H9 (cell line): ENCODE measurements at regions not wholly inside any gene's neighbourhood (a gene's known extent, or its start where the extent isn't known, plus 50 kb on each side); places are given as distances from the start of the nearest gene placed in this dataset.

Experiments
- DNase-seq: peaks from one replicate; pipeline ENCODE4 v3.0.0-alpha.2; 2017
- H2AFZ ChIP-seq: one replicate; pipeline ENCODE4 v1.6.1; 2013; ENCODE audit warnings: mild to moderate bottlenecking, low read length, control low read depth, moderate library complexity
- H2AK5ac ChIP-seq: 2 replicates; pipeline ENCODE4 v1.6.1; 2013; ENCODE audit warnings: low read length, control low read depth, mixed read lengths; ENCODE audit not compliant: insufficient read length
- H2BK120ac ChIP-seq: one replicate; pipeline ENCODE4 v1.6.1; 2013; ENCODE audit warnings: low read depth, mild to moderate bottlenecking, low read length, control low read depth, inconsistent platforms; ENCODE audit not compliant: poor library complexity, severe bottlenecking
- H2BK12ac ChIP-seq: 2 replicates; pipeline ENCODE4 v1.6.1; 2013; ENCODE audit warnings: low read length, control low read depth, mixed read lengths, low read depth; ENCODE audit not compliant: insufficient read length
- H2BK15ac ChIP-seq: 2 replicates; pipeline ENCODE4 v1.6.1; 2013; ENCODE audit warnings: low read depth, low read length, control low read depth
- H2BK20ac ChIP-seq: one replicate; pipeline ENCODE4 v1.6.1; 2013; ENCODE audit warnings: low read depth, mild to moderate bottlenecking, low read length, control low read depth, inconsistent platforms; ENCODE audit not compliant: poor library complexity, severe bottlenecking
- H2BK5ac ChIP-seq: 2 replicates; pipeline ENCODE4 v1.6.1; 2013; ENCODE audit warnings: low read length, control low read depth, mixed read lengths; ENCODE audit not compliant: insufficient read length
- H3K14ac ChIP-seq: 2 replicates; pipeline ENCODE4 v1.6.1; 2013; ENCODE audit warnings: low read length, control low read depth; ENCODE audit not compliant: insufficient read depth
- H3K18ac ChIP-seq: 2 replicates; pipeline ENCODE4 v1.6.1; 2013; ENCODE audit warnings: low read depth, mild to moderate bottlenecking, mixed read lengths, low read length, control low read depth; ENCODE audit not compliant: insufficient read length
- H3K23ac ChIP-seq: 2 replicates; pipeline ENCODE4 v1.6.1; 2013; ENCODE audit warnings: low read length, control low read depth, mixed read lengths, low read depth; ENCODE audit not compliant: insufficient read length
- H3K23me2 ChIP-seq: 2 replicates; pipeline ENCODE4 v1.6.1; 2013; ENCODE audit warnings: low read depth, mild to moderate bottlenecking, mixed read lengths, low read length, control low read depth; ENCODE audit not compliant: insufficient read length, poor library complexity, severe bottlenecking
- H3K27ac ChIP-seq: 2 replicates; pipeline ENCODE4 v1.5.1; 2013; ENCODE audit warnings: low read length, control low read depth, mixed read lengths, low read depth; ENCODE audit not compliant: insufficient read length
- H3K27me3 ChIP-seq: 2 replicates; pipeline ENCODE4 v1.6.1; 2013; ENCODE audit warnings: low read length, control low read depth, inconsistent platforms; ENCODE audit not compliant: insufficient read depth
- H3K4ac ChIP-seq: 2 replicates; pipeline ENCODE4 v1.6.1; 2013; ENCODE audit warnings: low read depth, mild to moderate bottlenecking, control low read depth, inconsistent platforms, low read length, moderate library complexity
- H3K4me1 ChIP-seq: 2 replicates; pipeline ENCODE4 v1.6.1; 2013; ENCODE audit warnings: low read length, control low read depth, inconsistent platforms; ENCODE audit not compliant: insufficient read depth
- H3K4me2 ChIP-seq: 2 replicates; pipeline ENCODE4 v1.6.1; 2013; ENCODE audit warnings: low read length, control low read depth, mixed read lengths; ENCODE audit not compliant: insufficient read length, insufficient read depth
- H3K56ac ChIP-seq: 2 replicates; pipeline ENCODE4 v1.6.1; 2013; ENCODE audit warnings: low read depth, mild to moderate bottlenecking, mixed read lengths, low read length, control low read depth; ENCODE audit not compliant: insufficient read length
- H3K79me1 ChIP-seq: 2 replicates; pipeline ENCODE4 v1.6.1; 2013; ENCODE audit warnings: low read depth, mild to moderate bottlenecking, moderate library complexity, low read length, control low read depth, inconsistent platforms; ENCODE audit not compliant: insufficient read depth, poor library complexity, severe bottlenecking
- H3K79me2 ChIP-seq: 2 replicates; pipeline ENCODE4 v1.6.1; 2013; ENCODE audit warnings: low read length, control low read depth, inconsistent platforms; ENCODE audit not compliant: insufficient read depth
- H3K9ac ChIP-seq: 2 replicates; pipeline ENCODE4 v1.6.1; 2013; ENCODE audit warnings: low read length, control low read depth, mixed read lengths; ENCODE audit not compliant: insufficient read length; ENCODE audit errors: extremely low read depth
- H3K9me3 ChIP-seq: one replicate; pipeline ENCODE4 v1.6.1; 2013; ENCODE audit warnings: low read depth, low read length, inconsistent platforms; ENCODE audit not compliant: control insufficient read depth
- H3T11ph ChIP-seq: one replicate; pipeline ENCODE4 v1.6.1; 2013; ENCODE audit warnings: mild to moderate bottlenecking, low read length, control low read depth, inconsistent platforms
- H4K20me1 ChIP-seq: one replicate; pipeline ENCODE4 v1.6.1; 2013; ENCODE audit not compliant: control insufficient read depth, insufficient read length, insufficient read depth
- H4K5ac ChIP-seq: 2 replicates; pipeline ENCODE4 v1.6.1; 2013; ENCODE audit warnings: low read depth, mild to moderate bottlenecking, mixed read lengths, low read length, control low read depth; ENCODE audit not compliant: insufficient read length
- H4K8ac ChIP-seq: replicated peaks from 2 replicates; pipeline ENCODE4 v1.6.1; 2013; ENCODE audit warnings: low read length, control low read depth, mixed read lengths, low read depth; ENCODE audit not compliant: insufficient read length
- H4K91ac ChIP-seq: 2 replicates; pipeline ENCODE4 v1.6.1; 2013; ENCODE audit warnings: low read depth, mild to moderate bottlenecking, moderate library complexity, mixed read lengths, low read length, control low read depth; ENCODE audit not compliant: insufficient read length
- H3K27ac Mint-ChIP-seq, 3 experiments: 2 replicates in 2 of 3; 3 replicates in 1 of 3; pipeline ENCODE4 v1.8.0; 2020 to 2021; ENCODE audit warnings: mixed read lengths in 3 of 3, mild to moderate bottlenecking in 1 of 3, moderate library complexity in 1 of 3
- H3K27me3 Mint-ChIP-seq: 2 replicates; pipeline ENCODE4 v1.8.0; 2021; ENCODE audit warnings: low read depth, mild to moderate bottlenecking, moderate library complexity, mixed read lengths
- H3K36me3 Mint-ChIP-seq, 3 experiments: 2 replicates in 2 of 3; 3 replicates in 1 of 3; pipeline ENCODE4 v1.8.0; 2020 to 2021; ENCODE audit warnings: low read depth in 3 of 3, mixed read lengths in 3 of 3; ENCODE audit not compliant: insufficient read depth in 1 of 3
- H3K4me1 Mint-ChIP-seq, 2 experiments: 2 replicates each; pipeline ENCODE4 v1.8.0; 2020; ENCODE audit warnings: mixed read lengths in 2 of 2
- H3K4me3 Mint-ChIP-seq, 2 experiments: 2 replicates in 1 of 2; 3 replicates in 1 of 2; pipeline ENCODE4 v1.8.0; 2020 to 2021; ENCODE audit warnings: mild to moderate bottlenecking in 2 of 2, mixed read lengths in 2 of 2, moderate library complexity in 1 of 2
- H3K9me3 Mint-ChIP-seq, 2 experiments: 2 replicates in 1 of 2; 3 replicates in 1 of 2; pipeline ENCODE4 v1.8.0; 2020; ENCODE audit warnings: mild to moderate bottlenecking in 2 of 2, mixed read lengths in 2 of 2, moderate library complexity in 1 of 2
- CTCF ChIP-seq: fragments of 200-600 bp; sonication (generic); conservative IDR thresholded peaks from 3 replicates; pipeline ENCODE4 v1.8.0; 2021; ENCODE audit warnings: antibody characterized with exemption, mild to moderate bottlenecking
- WGBS: extraction: QIAGEN DNeasy Blood & Tissue Kit; methylation state at CpG from one replicate; pipeline ENCODE4 v1.1.7; 2013; ENCODE audit warnings: missing lambda C conversion rate, low lambda C conversion rate, mixed read lengths; ENCODE audit not compliant: insufficient read length; ENCODE audit errors: extremely low coverage; 5-methylcytosine and 5-hydroxymethylcytosine counted together

- Histone ChIP-seq H3K27ac (no peak overlapping the region), H3K9me3 (no peaks in the 10 kb centered on the region), H3K79me2 (no peaks in the 10 kb centered on the region), H4K20me1 (no peaks in the 10 kb centered on the region), H2BK5ac (no peak overlapping the region), H4K5ac (no peak overlapping the region), H3K4me1 (no peaks in the 10 kb centered on the region), H4K91ac (no peak overlapping the region), H3K4ac (no peak overlapping the region), H2AK5ac (no peak overlapping the region), H4K8ac (no peak overlapping the region), H3K4me2 (no peak overlapping the region), H3T11ph (no peak overlapping the region), H3K79me1 (no peaks in the 10 kb centered on the region), H2BK15ac (no peak overlapping the region), H2AFZ (no peak overlapping the region), H2BK120ac (no peak overlapping the region), H3K23me2 (no peaks in the 10 kb centered on the region), H2BK20ac (no peak overlapping the region), H3K14ac (no peak overlapping the region), H3K23ac (no peak overlapping the region), H2BK12ac (no peak overlapping the region), H3K18ac (no peak overlapping the region), H3K27me3 (no peaks in the 10 kb centered on the region), H3K56ac (no peak overlapping the region), H3K9ac (no peak overlapping the region)
- Mint-ChIP-seq H3K27me3 (no peaks in the 10 kb centered on the region), H3K4me1 (peaks cover 2 to 4% of the 10 kb centered on the region in 2 experiments; a peak in 1 of 4 replicates), H3K9me3 (peaks cover 0 to 2% of the 10 kb centered on the region in 2 experiments; a peak in 1 of 5 replicates), H3K27ac (no peak overlapping the region), H3K36me3 (peaks cover 0 to 20% (median 11%) of the 10 kb centered on the region in 3 experiments; a peak in 6 of 7 replicates), H3K4me3 (no peak overlapping the region)
- DNase-seq = peak; percentile 27
- peak; percentile 64 for TF ChIP-seq CTCF
- WGBS = no CpG with 5 or more reads among the region's 2 CpGs
Measured at GRCh38 chr9:74006935-74007334, 490.2 kb upstream of the RORB start.
